A673 (cell line): ENCODE measurements at regions not wholly inside any gene's neighbourhood (a gene's known extent, or its start where the extent isn't known, plus 50 kb on each side); places are given as distances from the start of the nearest gene placed in this dataset.

ENCODE experiments used
- BruUV-seq: library from RNA; stranded (reverse); fragments of 400-500 nt; replicated peaks from 2 replicates; lab custom pipeline; 2021; lab: Mats Ljungman, UMichigan
- CTCF ChIA-PET: fragments of 300-600 bp; sonication (Branson Sonifier 250); formaldehyde crosslinking; loops from one replicate; lab custom pipeline; 2022; ENCODE audit warnings: antibody characterized with exemption; lab: Charles Lee
- POLR2A ChIA-PET: fragments of 300-600 bp; sonication (Branson Sonifier 250); formaldehyde crosslinking; loops from one replicate; lab custom pipeline; 2022; ENCODE audit warnings: antibody characterized with exemption; ENCODE audit not compliant: low non-redundant PET; lab: Charles Lee
- DNase-seq: peaks from one replicate; pipeline ENCODE4 v3.0.0-alpha.2; 2015; ENCODE audit warnings: low spot score
- H3K27ac ChIP-seq: fragments of 200-600 bp; sonication (generic); 2 replicates; pipeline ENCODE4 v1.5.1; 2016; ENCODE audit warnings: mixed run types, low read depth, mild to moderate bottlenecking, mixed read lengths, antibody characterized with exemption, low read length; ENCODE audit not compliant: poor library complexity, severe bottlenecking
- H3K27me3 ChIP-seq: fragments of 200-600 bp; sonication (generic); replicated peaks from 2 replicates; pipeline ENCODE4 v1.6.1; 2017; ENCODE audit warnings: mixed run types, low read depth, mild to moderate bottlenecking, mixed read lengths, antibody characterized with exemption, low read length; ENCODE audit not compliant: insufficient read depth, poor library complexity
- H3K36me3 ChIP-seq: fragments of 200-600 bp; sonication (generic); 2 replicates; pipeline ENCODE4 v1.6.1; 2016; ENCODE audit warnings: mixed run types, mild to moderate bottlenecking, mixed read lengths, antibody characterized with exemption, low read length; ENCODE audit not compliant: insufficient read depth, poor library complexity, severe bottlenecking
- H3K4me1 ChIP-seq: fragments of 200-600 bp; sonication (generic); 2 replicates; pipeline ENCODE4 v1.6.1; 2017; ENCODE audit warnings: mixed run types, mild to moderate bottlenecking, mixed read lengths, antibody characterized with exemption, low read length; ENCODE audit not compliant: insufficient read depth, poor library complexity, severe bottlenecking
- H3K4me3 ChIP-seq: fragments of 200-600 bp; sonication (generic); 2 replicates; pipeline ENCODE4 v1.5.1; 2016; ENCODE audit warnings: low read depth, mixed run types, mild to moderate bottlenecking, mixed read lengths, low read length; ENCODE audit not compliant: poor library complexity, severe bottlenecking
- H3K9me3 ChIP-seq: fragments of 200-600 bp; sonication (generic); 2 replicates; pipeline ENCODE4 v1.6.1; 2016; ENCODE audit warnings: mixed run types, low read depth, mild to moderate bottlenecking, mixed read lengths, antibody characterized with exemption, low read length; ENCODE audit not compliant: poor library complexity, severe bottlenecking
- EZH2 ChIP-seq: fragments of 200-600 bp; sonication (generic); IDR thresholded peaks from 2 replicates; pipeline ENCODE4 v1.6.1; 2017; ENCODE audit warnings: borderline replicate concordance, low read depth, mild to moderate bottlenecking, mixed read lengths, antibody characterized with exemption, low read length; ENCODE audit not compliant: poor library complexity, severe bottlenecking
- intact Hi-C: fragments of 100-400 bp; cut with micrococcal nuclease; formaldehyde crosslinking; loops from one replicate; pipeline ENCODE4 v1.10.0; 2022; ENCODE audit not compliant: unreplicated experiment
- TF ChIP-seq, protein P1 (sequence below): fragments of 300-800, 200-600 bp; sonication (generic); conservative IDR thresholded peaks from 2 replicates; pipeline ENCODE4 v1.5.1; 2017; ENCODE audit warnings: low read depth, mild to moderate bottlenecking, antibody characterized with exemption, low read length, moderate library complexity, mixed read lengths

DNA sequence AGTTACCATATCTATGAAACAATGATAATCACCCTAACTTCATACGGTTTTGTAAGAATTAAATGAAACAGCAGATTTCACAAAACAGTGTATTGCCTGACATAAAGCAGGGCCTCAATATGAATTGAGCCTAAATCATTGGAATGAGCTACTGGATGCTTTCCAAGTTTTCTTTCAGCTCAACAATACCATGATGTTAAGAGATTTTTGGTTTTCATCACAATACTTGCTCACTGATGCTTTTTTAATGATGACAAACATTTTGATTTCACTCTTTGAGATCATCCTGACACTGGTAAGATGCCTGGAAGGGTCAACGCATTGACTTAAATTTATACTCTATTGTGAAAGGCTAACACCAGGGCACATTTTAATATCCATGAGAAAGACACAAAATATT is 377.5 kb downstream of the ZNF521 start:
- CTCF ChIA-PET, result no interaction called here
- POLR2A ChIA-PET, result no interaction called here
- intact Hi-C loops, result no loop called here

GRCh38 chr18:24975496-24976372 is 376.2 kb downstream of the ZNF521 start:
- no peaks in the 10 kb centered on the region for H3K9me3 ChIP-seq
- no peaks in the 10 kb centered on the region for H3K36me3 ChIP-seq
- POLR2A ChIA-PET, result no interaction called here
- no peak overlapping the region for H3K27ac ChIP-seq
- H3K4me1 ChIP-seq, result no peaks in the 10 kb centered on the region
- no peaks in the 10 kb centered on the region for H3K27me3 ChIP-seq
- H3K4me3 ChIP-seq, result no peak overlapping the region
- BruUV-seq, result no TSS peak
- CTCF ChIA-PET, result no interaction called here
- DNase-seq, result no peak
- intact Hi-C loops, result no loop called here
- TF ChIP-seq, protein P1, sequence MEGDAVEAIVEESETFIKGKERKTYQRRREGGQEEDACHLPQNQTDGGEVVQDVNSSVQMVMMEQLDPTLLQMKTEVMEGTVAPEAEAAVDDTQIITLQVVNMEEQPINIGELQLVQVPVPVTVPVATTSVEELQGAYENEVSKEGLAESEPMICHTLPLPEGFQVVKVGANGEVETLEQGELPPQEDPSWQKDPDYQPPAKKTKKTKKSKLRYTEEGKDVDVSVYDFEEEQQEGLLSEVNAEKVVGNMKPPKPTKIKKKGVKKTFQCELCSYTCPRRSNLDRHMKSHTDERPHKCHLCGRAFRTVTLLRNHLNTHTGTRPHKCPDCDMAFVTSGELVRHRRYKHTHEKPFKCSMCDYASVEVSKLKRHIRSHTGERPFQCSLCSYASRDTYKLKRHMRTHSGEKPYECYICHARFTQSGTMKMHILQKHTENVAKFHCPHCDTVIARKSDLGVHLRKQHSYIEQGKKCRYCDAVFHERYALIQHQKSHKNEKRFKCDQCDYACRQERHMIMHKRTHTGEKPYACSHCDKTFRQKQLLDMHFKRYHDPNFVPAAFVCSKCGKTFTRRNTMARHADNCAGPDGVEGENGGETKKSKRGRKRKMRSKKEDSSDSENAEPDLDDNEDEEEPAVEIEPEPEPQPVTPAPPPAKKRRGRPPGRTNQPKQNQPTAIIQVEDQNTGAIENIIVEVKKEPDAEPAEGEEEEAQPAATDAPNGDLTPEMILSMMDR, result no peak
- no peak for TF ChIP-seq EZH2

More for the DNA sequence above, 377.5 kb downstream of the ZNF521 start:
- H3K4me3 ChIP-seq, result no peak overlapping the region
- H3K9me3 ChIP-seq, result no peaks in the 10 kb centered on the region
- H3K27ac ChIP-seq, result no peak overlapping the region
- TF ChIP-seq EZH2, result no peak
- TF ChIP-seq, protein P1, result no peak
- BruUV-seq, result no TSS peak
- no peaks in the 10 kb centered on the region for H3K36me3 ChIP-seq
- DNase-seq, result no peak
- no peaks in the 10 kb centered on the region for H3K4me1 ChIP-seq
- H3K27me3 ChIP-seq, result no peaks in the 10 kb centered on the region

- intact Hi-C loops, result no loop called here
- TF ChIP-seq EZH2, result no peak
- TF ChIP-seq, protein P1, result no peak
- no peak overlapping the region for H3K4me3 ChIP-seq
- H3K36me3 ChIP-seq, result no peaks in the 10 kb centered on the region
- no TSS peak for BruUV-seq
- H3K27ac ChIP-seq, result no peak overlapping the region
- DNase-seq, result no peak
- CTCF ChIA-PET, result no interaction called here
- H3K9me3 ChIP-seq, result no peaks in the 10 kb centered on the region
- POLR2A ChIA-PET, result no interaction called here
- no peaks in the 10 kb centered on the region for H3K4me1 ChIP-seq
- no peaks in the 10 kb centered on the region for H3K27me3 ChIP-seq
Observed at GRCh38 chr18:24976502-24976901, 375.5 kb downstream of the ZNF521 start.
